Fibroblast of skin of left quadriceps (primary cell): ENCODE measurements at regions not wholly inside any gene's neighbourhood (a gene's known extent, or its start where the extent isn't known, plus 50 kb on each side); places are given as distances from the start of the nearest gene placed in this dataset.
A peak's percentile ranks its signal among the peaks of the same experiment; 100 is the strongest.
"Not testable (repeated sequence)": the region's sequence is repeated elsewhere in the genome, so short reads cannot be mapped to it uniquely, and the experiment has no call there.

Source experiments
- DNase-seq, 2 experiments: peaks; one replicate each; pipeline ENCODE4 v3.0.0-alpha.2; 2013; ENCODE audit warnings: low read depth in 2 of 2

DNA sequence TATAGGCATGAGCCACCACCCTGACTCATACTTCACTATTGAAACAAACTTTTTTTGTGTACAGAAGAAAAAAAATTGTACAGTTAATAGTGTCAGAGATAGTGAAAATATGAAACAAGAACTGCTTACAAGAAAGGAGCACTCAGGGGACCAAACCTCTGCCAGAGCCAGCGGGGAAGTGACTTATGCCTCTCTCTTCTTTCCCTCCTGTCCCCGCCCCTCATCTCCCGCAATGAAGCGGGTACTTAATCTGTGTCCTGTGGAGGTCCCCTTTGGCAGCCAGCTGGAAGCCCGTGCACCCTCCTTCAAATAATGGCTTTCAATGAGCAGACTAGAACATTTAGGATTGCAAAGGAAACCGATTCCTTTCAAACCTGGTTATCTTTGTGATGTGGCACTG is 51.5 kb downstream of the PPIAL4A start:
- DNase-seq = not testable (repeated sequence)

DNA sequence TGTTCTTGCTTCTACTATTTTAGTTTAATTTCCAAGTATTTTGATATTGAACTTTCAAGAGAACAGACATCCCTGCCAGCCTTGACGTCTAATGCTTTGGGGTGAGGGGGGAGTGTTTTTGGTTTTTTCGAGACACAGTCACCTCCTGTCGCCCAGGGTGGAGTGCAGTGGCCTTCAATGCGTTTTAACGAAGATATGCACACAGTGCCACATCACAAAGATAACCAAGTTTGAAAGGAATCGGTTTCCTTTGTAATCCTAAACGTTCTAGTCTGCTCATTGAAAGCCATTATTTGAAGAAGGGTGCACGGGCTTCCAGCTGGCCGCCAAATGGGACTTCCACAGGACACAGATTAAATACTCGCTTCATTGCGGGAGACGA is 52.3 kb downstream of the PPIAL4A start:
- not testable (repeated sequence) for DNase-seq

DNA sequence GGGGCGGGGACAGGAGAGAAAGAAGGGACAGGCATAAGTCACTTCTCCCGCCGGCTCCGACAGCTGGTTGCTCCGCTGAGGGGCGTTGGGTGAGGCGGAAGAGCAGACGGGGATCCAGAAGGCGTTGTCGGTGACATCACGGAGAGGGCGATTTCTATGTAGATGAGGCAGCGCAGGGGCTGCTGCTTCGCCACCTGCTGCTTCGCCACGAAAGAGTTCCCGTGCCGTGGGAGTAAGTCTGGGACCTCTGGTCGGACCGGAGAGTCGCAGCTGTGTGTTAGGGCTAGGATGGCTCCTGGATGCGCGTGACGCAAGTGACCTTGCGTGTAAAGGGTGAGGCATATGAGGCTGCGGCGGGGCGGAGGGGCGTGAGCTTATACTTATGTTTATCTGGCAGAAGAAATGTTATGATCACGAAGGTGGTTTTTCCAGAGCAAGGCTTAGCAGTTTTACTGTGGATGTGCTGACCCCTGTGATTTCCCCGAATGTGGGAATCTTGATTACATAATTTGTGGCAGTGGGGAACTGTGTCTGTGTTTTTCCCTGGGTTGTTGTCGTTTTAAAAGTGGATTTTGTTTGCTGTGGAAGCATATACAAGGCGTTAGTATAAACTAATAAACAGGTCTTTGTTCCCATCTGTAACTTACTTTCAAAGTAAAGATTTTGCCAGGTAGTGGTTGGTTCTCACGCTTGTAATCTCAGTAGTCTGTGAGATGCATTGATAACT is 52.8 kb downstream of the PPIAL4A start:
- DNase-seq = peak; percentile 43 to 55

DNA sequence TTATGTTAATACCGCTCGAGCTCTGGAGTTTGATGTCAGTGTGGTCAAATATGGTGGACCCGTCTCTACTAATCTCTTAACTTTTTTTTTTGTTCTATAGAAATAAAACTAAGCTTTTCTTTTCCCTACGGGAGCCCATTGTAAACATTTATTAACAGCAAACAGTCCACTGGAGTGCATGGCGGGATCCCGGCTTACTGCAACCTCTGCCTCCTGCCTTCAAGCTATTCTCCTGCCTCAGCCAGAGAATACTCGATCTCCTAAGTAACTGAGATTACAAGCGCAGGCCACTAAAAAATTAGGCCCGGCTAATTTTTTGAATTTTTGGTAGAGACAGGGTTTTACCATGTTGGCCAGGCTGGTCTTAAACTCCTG is 53.4 kb downstream of the PPIAL4A start:
- not testable (repeated sequence) for DNase-seq

DNA sequence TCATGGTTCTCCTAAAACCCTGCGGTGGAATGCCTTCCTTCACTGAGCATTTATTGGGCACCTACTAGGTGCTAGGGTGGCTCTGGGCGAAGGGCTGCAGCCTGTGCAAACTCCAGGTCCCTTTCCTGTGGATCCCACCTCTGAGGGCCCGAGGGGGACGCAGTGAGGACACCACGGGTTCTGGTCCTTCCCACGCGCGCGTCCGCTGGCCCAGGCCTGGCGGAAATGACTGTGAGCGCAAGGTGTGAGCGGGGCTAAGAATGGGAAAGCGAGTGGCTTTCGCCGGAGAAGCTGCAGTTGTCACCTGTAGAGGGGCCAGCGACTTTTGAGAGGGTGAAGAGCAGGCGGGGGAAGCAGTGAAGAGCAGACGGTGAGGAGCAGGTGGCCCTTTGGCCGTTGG is 55.1 kb downstream of the PPIAL4A start:
- not testable (repeated sequence) for DNase-seq

DNA sequence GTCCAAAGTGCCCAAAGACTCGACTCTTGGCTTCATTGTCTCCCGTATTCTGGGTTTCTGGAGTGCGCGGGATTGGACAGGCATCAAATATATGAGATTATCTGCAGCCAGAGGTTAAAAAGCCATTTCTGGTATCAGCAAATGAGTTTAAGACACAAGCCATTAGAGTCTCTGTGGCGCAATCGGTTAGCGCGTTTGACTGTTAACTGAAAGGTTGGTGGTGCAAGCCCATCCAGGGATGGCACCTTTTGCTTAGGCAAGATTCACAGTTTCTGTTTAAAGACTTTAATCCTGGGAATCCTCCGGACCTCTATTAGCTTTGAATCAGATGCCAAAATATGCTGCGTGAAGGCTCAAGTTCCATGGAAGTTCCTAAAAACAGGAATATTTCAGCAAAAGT is 55.6 kb downstream of the PPIAL4A start:
- DNase-seq = not testable (repeated sequence)

DNA sequence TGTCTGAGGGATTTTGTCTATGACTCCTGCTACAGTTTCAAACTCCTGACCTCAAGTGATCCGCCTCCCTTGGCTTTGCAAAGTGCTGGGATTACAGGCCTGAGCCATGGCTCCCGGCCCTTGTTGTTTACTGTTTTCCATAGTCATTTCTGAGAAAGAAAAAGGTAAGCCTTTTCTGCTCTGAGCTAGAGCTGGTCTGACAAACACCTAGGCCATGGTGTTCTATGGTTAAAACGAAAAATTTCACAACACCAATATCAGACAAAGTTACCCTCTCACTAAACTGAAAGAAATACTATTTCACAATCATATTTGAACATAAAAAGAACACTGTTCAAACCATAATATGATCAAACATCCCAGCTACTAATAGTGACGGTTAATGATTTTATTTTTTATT is 57.5 kb downstream of the PPIAL4A start:
- not testable (repeated sequence) for DNase-seq

DNA sequence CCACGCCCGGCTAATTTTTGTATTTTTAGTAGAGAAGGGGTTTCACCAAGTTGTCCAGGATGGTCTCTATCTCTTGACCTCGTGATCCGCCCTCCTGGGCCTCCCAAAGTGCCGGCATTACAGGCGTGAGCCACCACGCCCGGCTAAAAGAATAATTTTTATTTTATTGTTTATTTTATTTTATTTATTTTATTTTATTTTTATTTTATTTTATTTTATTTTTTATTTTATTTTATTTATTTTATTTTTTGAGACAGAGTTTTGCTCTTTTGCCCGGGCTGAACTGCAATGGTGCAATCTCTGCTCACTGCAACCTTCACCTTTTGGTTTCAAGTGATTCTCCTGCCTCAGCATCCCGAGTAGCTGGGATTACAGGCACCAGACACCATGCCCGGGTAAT is 60.2 kb downstream of the PPIAL4A start:
- DNase-seq = not testable (repeated sequence)

DNA sequence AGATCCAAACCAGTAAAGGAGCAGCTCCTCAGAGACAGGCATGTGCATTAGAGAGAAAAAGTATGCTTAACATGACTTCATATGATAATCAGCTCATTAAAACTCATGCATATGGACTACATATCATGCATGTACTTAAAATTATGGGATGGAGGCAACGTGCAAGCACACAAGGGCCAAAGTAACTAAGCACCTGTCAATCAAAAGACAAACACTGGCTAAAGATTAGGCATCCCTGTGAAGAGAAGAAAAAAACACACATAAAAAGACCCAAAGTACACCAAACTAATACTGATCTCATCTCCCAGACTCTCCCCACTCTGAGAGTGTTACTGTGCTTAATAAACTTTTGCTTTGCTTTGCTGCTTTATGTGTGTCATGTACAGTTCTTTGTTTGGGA is 61.1 kb downstream of the PPIAL4A start:
- DNase-seq = not testable (repeated sequence)

DNA sequence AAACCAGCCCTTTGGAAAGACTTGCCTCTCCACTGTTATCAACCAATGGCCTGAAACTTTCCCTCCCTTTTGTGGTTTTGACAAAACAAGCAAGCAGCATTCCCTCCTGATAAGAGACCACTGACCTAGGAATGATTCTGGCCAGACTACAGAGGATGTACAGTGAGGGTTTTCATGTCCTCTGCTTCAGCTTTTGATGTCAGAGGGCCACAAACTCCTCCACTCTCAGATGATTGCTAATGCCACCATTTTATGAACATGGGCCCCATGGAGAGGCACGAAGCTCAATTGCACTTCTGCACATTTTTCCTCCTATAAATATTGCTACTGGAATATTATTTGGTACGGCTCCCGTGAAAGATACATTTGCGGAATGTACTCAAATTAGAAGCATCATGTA is 61.5 kb downstream of the PPIAL4A start:
- DNase-seq = not testable (repeated sequence)

DNA sequence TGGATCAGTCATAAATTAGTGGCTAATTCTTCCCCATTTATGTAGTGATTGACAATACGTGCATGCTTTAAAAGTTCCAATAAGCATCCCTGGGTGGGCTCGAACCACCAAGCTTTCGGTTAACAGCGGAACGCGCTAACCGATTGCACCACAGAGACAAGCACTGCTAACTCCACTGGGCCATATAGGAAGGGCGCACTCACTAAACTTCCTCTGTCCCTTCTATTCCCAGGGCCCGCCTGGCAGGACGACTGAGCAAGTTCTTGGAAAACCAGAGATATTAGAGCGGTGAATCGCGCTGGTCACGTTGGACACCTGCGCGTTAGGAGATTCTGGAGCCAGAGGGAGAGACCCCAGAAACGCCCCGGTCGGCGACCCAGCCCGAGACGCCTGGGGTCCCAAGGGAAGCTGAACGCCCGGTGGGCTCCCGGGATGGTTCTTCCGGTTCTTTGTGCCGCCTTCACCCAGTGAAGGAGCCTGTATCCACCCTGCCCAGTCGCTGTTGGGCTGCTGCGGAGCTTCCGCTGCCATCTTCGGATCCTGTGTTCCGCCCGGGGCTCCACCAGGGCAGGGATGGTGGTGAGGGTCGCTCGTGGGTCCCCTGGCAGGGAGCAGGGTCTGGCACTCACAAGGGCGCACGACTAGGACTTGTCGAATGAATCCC is 62.8 kb downstream of the PPIAL4A start:
- DNase-seq = not testable (repeated sequence)

DNA sequence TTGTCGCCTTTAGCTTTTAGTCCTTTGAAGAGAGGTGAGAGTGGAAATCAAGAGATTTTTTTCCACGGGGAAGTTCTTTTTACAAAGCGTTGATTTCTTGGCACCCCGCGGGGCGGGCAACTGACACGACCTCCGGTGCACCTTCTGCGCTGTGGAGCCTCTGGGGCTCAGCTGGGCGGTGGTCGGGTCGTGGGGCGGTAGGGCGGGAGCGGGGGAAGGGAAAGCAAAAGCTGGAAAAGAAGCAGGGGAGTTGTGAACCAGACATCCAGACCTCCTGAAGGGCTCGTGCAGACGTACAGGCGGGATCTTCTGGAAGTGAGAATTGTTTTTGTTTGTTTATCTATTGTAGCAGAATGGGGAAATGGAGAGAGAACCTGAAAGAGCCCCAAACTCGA is 63.3 kb downstream of the PPIAL4A start:
- DNase-seq = not testable (repeated sequence)

DNA sequence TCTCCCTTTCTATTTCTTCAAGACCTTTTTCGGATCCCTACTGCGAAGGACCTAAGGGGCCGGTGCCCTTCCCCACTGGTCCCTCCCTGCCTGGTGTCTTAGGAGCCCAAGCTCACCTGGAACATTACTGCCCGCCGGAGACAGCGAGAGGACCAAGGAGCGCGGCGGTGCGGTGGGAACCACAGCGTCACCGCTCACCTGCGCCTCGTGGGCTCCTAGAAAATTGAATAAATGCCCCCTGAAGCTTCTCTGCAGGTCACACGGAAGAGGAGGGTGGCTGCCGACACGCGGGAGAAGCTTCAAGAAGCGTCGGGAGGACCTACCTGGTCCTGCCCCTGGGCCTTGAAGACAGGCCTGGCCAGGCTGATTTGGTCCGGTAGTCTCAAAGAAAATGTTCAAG is 65.2 kb downstream of the PPIAL4A start:
- no peak for DNase-seq

DNA sequence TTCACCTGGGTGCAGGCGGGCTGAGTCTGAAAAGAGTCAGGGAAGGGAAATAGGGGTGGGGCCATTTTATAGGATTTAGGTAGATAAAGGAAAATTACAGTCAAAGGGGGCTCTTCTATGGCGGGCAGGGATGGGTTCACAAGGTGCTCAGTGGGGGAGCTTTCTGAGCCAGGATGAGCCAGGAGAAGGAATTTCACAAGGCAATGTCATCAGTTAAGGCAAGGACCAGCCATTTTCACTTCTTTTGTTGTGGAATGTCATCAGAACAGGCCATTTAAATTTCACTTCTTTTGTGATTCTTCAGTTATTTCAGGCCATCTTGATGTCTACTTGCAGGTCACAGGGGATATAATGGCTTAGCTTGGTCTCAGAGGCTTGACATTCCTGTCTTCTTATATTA is 66.4 kb downstream of the PPIAL4A start:
- DNase-seq = not testable (repeated sequence)

DNA sequence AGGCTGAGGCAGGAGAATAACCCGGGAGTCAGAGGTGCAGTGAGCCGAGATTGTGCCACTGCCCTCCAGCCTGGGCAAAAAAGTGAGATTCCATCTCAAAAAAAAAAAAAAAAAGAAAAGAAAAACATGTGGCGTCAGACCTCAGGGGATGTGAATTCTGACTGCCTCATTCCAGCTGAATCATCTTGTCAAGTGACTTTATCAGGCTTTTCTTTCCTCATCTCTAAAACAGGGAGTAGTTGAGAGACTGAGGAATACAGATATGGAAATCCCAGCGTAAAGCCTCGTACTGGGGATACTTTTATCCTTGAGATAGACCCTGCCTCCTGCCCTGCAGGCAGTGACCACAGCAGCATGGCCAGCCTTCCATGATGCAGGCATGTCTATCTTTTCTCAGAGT is 76.4 kb downstream of the PPIAL4A start:
- not testable (repeated sequence) for DNase-seq

DNA sequence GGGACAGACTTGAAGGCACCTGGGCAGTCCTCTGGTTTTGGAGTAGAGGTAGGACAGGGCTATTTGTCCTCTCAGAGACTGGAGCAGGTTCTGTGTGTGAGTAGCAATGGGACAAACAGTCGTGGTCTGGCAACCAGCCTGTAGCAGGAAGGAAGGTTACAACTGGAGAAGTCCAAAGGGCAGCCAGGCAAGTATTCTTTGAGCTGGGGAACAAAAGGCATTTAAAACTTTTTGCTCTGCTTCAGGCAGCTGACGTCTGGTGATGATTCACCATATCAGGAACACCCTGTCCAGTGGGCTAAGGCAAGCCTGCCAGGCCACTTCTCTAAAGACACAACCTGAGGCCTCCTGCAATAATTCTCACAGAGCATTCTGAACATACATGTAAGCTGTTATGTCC is 83.3 kb downstream of the PPIAL4A start:
- DNase-seq = not testable (repeated sequence)

DNA sequence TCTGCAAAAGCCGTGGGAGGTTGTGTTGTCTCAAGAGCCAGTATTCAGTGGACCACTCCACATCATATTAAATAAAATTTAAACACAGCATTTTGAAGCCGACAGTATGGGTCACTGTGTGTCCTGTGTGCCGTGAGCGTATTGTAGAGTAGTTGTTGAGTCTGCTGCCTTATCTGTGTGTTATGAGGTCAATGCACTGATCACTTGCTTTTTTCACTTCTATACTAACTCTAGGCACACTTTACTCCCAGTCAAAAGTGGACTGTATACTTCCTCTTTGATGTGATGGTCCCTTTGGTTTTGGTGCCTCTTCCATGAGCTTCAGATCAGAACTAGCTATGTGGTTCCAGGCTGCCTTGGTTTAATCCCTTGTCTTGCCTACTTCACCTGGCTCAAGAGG is 84.3 kb downstream of the PPIAL4A start:
- DNase-seq = not testable (repeated sequence)

DNA sequence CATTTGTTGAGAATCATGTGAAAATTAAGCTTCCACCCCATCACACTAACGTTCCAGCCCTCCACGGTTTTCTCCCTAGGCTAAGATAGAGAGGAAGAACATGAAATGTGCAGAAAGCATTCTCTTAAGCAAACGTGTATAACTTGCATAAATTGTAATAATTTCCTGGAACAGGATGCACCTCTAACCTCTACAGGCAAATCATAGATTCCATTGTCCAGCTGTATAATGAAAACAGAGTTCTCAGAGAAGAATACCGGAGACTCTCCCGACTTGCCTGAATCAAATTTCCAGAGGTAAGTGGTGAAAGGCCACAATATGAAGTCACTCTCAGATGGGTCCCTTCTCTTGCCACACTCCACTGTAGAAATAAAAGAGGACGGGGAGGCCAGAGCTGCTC is 87.7 kb downstream of the PPIAL4A start:
- DNase-seq = not testable (repeated sequence)

DNA sequence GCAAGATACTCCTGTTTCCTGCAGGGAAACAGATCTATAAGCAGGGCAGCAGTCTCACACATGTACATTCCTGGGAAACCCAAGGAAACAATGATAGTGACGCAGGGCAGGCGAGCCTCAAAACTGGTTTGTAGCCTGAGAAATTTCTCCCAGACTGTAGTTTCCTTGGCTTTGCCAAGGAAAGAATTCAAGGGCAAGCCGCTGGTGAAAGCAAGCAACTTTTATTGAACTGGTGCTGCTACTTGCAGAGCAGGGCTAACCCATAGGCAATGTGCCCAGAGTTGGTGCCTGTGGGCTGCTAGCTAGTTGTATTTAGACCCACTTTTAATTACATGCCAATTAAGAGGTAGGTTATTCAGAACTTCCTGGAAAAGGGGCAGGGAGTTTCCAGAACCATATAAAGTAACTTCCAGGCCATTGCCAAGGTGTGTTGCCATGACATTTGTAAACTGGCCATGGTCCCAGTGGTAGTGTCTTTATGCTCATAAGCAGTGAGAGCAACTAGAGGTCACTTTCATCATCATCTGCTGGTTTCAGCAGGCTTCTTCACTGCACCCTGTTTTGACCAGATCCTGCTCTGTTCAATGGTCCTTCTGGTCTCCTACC is 92.0 kb downstream of the PPIAL4A start:
- not testable (repeated sequence) for DNase-seq

DNA sequence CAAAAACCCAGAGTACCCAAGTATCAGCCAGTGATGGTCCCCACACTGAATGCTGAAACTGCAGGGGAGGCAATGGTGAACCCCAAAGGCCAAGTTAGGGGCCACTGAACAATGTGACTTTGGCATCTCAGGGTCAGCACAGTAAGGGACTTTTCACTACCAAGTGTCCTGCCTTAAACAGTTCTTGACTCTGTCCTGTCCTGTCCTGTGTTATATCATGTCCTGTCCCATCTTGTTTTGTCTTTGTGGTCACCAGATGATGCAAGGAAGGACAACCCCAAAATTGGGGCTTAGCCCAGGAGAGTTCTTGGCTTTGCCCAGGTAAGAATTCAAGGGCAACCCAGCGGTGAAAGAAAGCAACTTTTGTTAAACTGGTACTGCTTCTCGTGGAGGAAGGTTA is 105.0 kb downstream of the PPIAL4A start:
- not testable (repeated sequence) for DNase-seq

DNA sequence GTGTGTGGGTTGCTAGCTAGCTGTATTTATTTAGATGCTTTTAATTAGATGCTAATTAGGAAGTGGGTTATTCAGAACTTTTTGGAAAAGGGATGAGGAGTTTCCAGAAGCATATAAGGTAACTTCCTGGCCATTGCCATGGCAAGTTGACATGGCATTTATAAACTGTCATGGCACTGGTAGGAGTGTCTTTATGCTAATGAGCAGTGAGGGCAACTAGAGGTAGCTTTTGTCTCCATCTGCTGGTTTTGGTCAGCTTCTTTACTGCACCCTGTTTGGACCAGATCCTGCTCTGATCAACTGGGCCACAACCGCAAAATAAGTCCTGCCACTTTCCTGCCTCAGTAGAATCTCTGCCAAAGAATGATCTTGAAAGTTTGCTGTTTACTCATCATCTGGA is 105.5 kb downstream of the PPIAL4A start:
- DNase-seq = not testable (repeated sequence)

DNA sequence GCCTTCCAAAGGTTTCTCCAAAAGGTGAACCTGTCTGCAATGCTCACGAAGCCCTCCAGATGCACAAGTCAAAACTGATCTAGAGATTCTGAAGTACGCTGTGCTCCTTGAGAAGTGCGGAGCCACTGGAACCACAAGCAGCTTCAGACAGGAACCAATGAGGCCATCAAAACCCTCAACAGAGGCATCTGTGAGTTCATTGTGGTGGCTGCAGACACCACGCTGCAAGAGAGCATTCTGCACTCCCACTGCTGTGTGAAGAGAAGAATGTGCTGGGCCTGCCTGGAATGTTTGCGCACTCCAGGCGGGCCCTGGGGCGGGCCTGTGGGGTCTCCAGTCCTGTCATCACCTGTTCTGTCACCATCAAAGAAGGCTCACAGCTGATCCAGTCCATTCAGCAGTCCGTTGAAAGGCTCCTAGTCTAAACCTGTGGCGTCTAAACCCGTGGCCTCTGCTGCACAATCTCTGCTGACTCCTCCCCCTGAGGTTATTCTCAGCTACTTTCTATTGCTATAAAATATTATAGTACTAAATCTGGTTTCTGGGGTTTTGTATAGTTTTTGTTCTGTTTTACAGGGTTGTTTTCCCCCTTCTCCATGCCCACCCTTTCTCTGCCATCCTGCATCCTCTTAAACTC is 111.6 kb downstream of the PPIAL4A start:
- not testable (repeated sequence) for DNase-seq
